ENCODE measurements at regions not wholly inside any gene's neighbourhood (a gene's known extent, or its start where the extent isn't known, plus 50 kb on each side); places are given as distances from the start of the nearest gene placed in this dataset.
A peak's percentile ranks its signal among the peaks of the same experiment; 100 is the strongest.

GRCh38 chr16:51615141-51615540 is 464.1 kb upstream of the SALL1 start:
- H3K4me1 Mint-ChIP-seq (ENCODE audit: low read depth): no peaks in the 10 kb centered on the region
- no peak overlapping the region for H3K27ac Mint-ChIP-seq
- H3K9me3 Mint-ChIP-seq: peaks cover 3% of the 10 kb centered on the region; the same call in 1 of the 2 replicates
- no peaks in the 10 kb centered on the region for H3K36me3 Mint-ChIP-seq (ENCODE audit: low read depth)
- TF ChIP-seq, protein P1, sequence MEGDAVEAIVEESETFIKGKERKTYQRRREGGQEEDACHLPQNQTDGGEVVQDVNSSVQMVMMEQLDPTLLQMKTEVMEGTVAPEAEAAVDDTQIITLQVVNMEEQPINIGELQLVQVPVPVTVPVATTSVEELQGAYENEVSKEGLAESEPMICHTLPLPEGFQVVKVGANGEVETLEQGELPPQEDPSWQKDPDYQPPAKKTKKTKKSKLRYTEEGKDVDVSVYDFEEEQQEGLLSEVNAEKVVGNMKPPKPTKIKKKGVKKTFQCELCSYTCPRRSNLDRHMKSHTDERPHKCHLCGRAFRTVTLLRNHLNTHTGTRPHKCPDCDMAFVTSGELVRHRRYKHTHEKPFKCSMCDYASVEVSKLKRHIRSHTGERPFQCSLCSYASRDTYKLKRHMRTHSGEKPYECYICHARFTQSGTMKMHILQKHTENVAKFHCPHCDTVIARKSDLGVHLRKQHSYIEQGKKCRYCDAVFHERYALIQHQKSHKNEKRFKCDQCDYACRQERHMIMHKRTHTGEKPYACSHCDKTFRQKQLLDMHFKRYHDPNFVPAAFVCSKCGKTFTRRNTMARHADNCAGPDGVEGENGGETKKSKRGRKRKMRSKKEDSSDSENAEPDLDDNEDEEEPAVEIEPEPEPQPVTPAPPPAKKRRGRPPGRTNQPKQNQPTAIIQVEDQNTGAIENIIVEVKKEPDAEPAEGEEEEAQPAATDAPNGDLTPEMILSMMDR (IDR thresholded peaks at IDR 0.05): no peak
- peaks cover 4% of the 10 kb centered on the region; the same call in 1 of the 2 replicates for H3K27me3 Mint-ChIP-seq (ENCODE audit: insufficient read depth)
- no peak overlapping the region for H3K4me3 Mint-ChIP-seq
- DNase-seq: no peak

- H3K9me3 Mint-ChIP-seq: no peaks in the 10 kb centered on the region
- TF ChIP-seq, protein P1 (IDR thresholded peaks at IDR 0.05): no peak
- H3K4me3 Mint-ChIP-seq: no peak overlapping the region
- H3K36me3 Mint-ChIP-seq (ENCODE audit: low read depth): no peaks in the 10 kb centered on the region
- H3K27me3 Mint-ChIP-seq (ENCODE audit: insufficient read depth): peaks cover 4% of the 10 kb centered on the region
- no peak overlapping the region for H3K27ac Mint-ChIP-seq
- no peak for DNase-seq
- H3K4me1 Mint-ChIP-seq (ENCODE audit: low read depth): no peaks in the 10 kb centered on the region
Measured at GRCh38 chr16:51607201-51607651, 456.2 kb upstream of the SALL1 start.

DNA sequence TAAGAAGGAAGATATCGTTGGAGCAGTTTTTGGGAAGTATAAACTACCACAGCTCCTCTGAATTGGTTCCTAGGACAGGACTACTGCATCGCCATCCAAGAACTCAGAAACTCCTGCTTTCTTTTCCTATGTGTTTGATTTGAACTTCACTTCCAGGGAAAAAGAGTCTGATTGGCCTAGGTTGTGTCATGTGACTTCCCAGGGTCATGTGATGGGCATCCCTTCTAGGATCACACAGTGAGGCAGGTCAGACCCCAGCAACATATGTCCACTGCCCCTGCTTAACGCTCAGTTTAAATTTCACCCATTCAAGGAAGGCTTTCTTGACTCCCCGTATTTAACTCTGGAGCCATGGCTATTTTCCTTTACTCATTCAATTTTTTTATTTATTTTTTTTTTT is 445.2 kb upstream of the SALL1 start:
- Mint-ChIP-seq H3K27ac (no peak overlapping the region), H3K4me1 (ENCODE audit: low read depth) (peaks cover 10% of the 10 kb centered on the region; the same call in 1 of the 2 replicates), H3K36me3 (ENCODE audit: low read depth) (no peaks in the 10 kb centered on the region), H3K4me3 (no peak overlapping the region), H3K9me3 (no peaks in the 10 kb centered on the region), H3K27me3 (ENCODE audit: insufficient read depth) (peaks cover 11% of the 10 kb centered on the region)
- TF ChIP-seq, protein P1 (IDR thresholded peaks at IDR 0.05): no peak
- no peak for DNase-seq

- Mint-ChIP-seq H3K27ac (no peak overlapping the region), H3K36me3 (ENCODE audit: low read depth) (no peaks in the 10 kb centered on the region), H3K4me1 (ENCODE audit: low read depth) (peaks cover 10% of the 10 kb centered on the region; the same call in 1 of the 2 replicates), H3K9me3 (no peaks in the 10 kb centered on the region), H3K27me3 (ENCODE audit: insufficient read depth) (peaks cover 7% of the 10 kb centered on the region), H3K4me3 (peak overlapping the region; percentile 63)
- DNase-seq: no peak
- TF ChIP-seq, protein P1 (IDR thresholded peaks at IDR 0.05): no peak
Measured at GRCh38 chr16:51592535-51593300, 441.6 kb upstream of the SALL1 start.

DNA sequence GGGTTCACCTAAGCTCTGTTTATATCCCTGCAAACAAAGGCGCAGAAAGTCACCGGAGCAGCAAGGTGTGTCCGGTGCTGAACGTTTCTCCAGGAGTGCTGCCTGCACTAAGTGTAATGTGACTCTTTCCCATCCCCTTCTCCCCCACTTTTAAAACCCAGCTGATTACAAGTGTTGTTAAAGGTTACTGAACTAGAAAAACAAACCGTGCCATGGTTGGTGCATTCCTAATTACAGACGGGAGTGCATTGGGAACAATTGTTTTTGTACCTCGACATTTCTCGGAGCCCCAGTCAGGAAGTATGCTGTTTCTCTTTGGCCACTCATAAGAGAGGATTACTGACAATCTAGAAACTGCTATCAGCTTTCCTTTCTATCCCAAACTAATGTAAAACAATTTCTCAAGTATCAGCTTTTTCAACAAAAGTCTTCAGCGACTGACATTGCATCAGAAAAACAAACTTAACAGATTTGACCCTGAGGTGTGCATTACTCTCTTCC is 441.0 kb upstream of the SALL1 start:
- TF ChIP-seq, protein P1 (IDR thresholded peaks at IDR 0.05): no peak
- H3K4me1 Mint-ChIP-seq (ENCODE audit: low read depth): peaks cover 10% of the 10 kb centered on the region; the same call in 1 of the 2 replicates
- H3K4me3 Mint-ChIP-seq: peak overlapping the region; percentile 63
- H3K36me3 Mint-ChIP-seq (ENCODE audit: low read depth): no peaks in the 10 kb centered on the region
- H3K27me3 Mint-ChIP-seq (ENCODE audit: insufficient read depth): peaks cover 7% of the 10 kb centered on the region
- no peak for DNase-seq
- H3K27ac Mint-ChIP-seq: no peak overlapping the region
- no peaks in the 10 kb centered on the region for H3K9me3 Mint-ChIP-seq

All from HFFc6 (cell line).